ENCODE measurements at regions not wholly inside any gene's neighbourhood (a gene's known extent, or its start where the extent isn't known, plus 50 kb on each side); places are given as distances from the start of the nearest gene placed in this dataset.
A peak's percentile ranks its signal among the peaks of the same experiment; 100 is the strongest.

DNA sequence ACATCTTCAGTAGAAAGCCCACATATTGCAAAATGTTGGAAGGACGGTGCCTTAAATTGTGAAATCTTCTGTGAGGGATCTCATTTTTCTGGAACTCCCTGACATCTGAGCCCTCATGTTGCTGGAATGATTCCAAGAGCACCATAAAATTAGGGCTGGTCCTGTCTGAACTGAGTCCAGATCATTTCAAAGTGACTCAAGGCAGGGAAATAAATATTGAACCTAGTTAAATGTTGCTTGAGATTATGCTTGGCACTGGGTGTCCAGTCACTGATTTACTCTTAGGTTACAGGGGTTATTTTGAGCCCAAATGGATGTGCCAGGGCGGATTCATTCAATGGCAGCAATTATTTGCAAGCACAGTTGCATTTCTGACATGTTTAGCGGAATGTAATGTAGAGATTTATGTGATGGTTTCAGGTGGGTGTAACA is 437.0 kb downstream of the PIK3R1 start:
- no peaks in the 10 kb centered on the region for H3K4me1 ChIP-seq (ENCODE audit: low read depth)
- H3K27ac ChIP-seq = no peak overlapping the region
- DNase-seq (ENCODE audit: low read depth in 1 of 2, low spot score in 1 of 2) = peak in 1 of 2 donors; percentile 81
- no peaks in the 10 kb centered on the region for H3K27me3 ChIP-seq
- no peaks in the 10 kb centered on the region for H3K9me3 ChIP-seq (ENCODE audit: low read depth)
- H3K36me3 ChIP-seq = no peaks in the 10 kb centered on the region
- H3K4me3 ChIP-seq = no peak overlapping the region
- TF ChIP-seq, protein P1, sequence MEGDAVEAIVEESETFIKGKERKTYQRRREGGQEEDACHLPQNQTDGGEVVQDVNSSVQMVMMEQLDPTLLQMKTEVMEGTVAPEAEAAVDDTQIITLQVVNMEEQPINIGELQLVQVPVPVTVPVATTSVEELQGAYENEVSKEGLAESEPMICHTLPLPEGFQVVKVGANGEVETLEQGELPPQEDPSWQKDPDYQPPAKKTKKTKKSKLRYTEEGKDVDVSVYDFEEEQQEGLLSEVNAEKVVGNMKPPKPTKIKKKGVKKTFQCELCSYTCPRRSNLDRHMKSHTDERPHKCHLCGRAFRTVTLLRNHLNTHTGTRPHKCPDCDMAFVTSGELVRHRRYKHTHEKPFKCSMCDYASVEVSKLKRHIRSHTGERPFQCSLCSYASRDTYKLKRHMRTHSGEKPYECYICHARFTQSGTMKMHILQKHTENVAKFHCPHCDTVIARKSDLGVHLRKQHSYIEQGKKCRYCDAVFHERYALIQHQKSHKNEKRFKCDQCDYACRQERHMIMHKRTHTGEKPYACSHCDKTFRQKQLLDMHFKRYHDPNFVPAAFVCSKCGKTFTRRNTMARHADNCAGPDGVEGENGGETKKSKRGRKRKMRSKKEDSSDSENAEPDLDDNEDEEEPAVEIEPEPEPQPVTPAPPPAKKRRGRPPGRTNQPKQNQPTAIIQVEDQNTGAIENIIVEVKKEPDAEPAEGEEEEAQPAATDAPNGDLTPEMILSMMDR (IDR thresholded peaks at IDR 0.05; ENCODE audit: low read depth, low read length) = no peak

DNA sequence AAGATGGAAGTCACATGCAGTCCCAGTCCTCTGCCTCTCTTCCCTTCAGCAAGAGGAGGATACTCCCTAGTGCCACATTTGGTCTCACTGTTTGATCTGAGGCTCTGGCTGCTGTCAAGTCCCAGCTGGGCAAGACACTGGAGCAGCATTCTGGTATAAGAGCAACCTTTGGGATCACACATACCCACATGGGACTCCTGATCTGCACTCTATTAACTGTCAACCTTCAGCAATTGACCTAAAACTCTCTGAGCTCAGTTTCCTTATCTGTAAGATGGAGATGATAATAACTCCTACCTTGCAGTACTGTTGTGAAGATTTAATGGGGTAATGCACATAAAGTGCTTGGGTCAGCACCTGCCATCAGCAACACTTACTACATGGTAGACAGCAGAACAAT is 437.9 kb downstream of the PIK3R1 start:
- Histone ChIP-seq H3K27ac (no peak overlapping the region), H3K4me3 (no peak overlapping the region), H3K9me3 (ENCODE audit: low read depth) (no peaks in the 10 kb centered on the region), H3K36me3 (no peaks in the 10 kb centered on the region), H3K4me1 (ENCODE audit: low read depth) (no peaks in the 10 kb centered on the region), H3K27me3 (no peaks in the 10 kb centered on the region)
- TF ChIP-seq, protein P1 (IDR thresholded peaks at IDR 0.05; ENCODE audit: low read depth, low read length) = no peak
- no peak for DNase-seq (ENCODE audit: low read depth in 1 of 2, low spot score in 1 of 2)

DNA sequence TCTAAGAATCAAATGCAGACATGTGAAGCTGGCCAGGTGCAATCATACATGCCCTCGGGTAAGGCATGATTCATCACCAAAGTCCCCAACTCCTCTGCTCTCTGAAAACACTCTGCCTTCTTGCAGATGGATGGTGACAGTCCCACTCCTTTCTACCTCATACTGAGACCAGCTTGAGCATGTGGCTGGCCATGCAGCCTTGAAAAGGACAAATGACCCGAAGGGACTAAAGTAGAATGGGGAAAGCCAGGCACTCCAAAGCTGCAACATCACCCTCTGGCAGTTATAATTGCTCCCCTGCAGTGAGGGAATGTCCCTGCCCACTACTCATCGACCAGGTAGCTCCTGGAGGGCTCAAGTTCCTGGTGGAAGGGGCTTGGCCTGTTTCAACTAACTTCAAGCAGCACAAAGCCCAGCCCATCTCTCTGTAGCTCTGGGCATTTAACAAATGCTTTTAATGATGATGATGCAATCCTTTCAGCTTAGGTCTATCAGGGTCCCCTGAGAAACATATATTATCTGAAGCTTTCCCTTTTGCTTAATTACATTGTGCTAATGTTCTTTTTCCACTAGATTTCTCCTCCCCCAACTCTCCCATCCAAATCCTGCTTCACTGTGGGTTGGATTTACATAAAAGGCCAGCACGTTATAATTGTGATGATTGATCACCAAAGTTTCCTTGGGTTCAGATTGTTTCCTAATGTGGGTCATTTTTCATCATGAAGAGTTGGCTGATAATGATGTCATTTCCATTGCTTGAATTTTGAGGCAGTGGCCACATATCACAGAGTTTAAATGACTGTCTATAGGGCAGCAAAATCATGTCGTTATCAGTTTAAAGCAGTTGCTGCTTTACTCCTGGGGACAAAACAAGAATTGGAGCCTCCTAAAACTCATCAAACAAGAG is 436.5 kb upstream of the SLC30A5 start:
- Histone ChIP-seq H3K36me3 (no peaks in the 10 kb centered on the region), H3K27ac (no peak overlapping the region), H3K4me3 (no peak overlapping the region), H3K4me1 (ENCODE audit: low read depth) (no peaks in the 10 kb centered on the region), H3K9me3 (ENCODE audit: low read depth) (no peaks in the 10 kb centered on the region), H3K27me3 (no peaks in the 10 kb centered on the region)
- no peak for DNase-seq (ENCODE audit: low read depth in 1 of 2, low spot score in 1 of 2)
- TF ChIP-seq, protein P1 (IDR thresholded peaks at IDR 0.05; ENCODE audit: low read depth, low read length) = no peak

DNA sequence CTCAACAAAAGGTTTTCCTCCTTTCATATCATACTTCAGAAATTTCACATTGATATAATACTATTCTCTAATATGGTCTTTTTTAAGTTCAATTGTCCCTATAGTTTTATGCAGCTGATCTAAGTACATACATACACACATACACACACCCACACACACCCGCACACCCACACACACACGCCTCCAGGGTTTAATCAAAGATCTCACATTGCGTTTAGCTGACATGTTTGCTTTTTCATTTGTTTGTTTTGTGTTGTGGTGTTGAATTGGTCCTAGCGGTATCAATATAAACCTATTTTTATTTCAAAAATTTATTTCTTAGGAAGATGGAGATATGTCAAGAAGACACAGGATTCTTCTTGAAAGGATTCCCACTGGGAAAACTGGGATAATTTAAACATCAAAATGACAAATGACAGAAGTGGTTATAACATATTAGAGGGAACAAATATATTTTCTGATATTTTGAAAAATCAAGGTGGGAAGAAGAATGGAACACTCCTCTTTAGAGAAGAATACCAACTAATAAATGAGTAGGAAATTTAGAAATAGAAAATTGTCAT is 434.9 kb upstream of the SLC30A5 start:
- Histone ChIP-seq H3K27me3 (no peaks in the 10 kb centered on the region), H3K27ac (no peak overlapping the region), H3K4me3 (no peak overlapping the region), H3K4me1 (ENCODE audit: low read depth) (no peaks in the 10 kb centered on the region), H3K9me3 (ENCODE audit: low read depth) (no peaks in the 10 kb centered on the region), H3K36me3 (no peaks in the 10 kb centered on the region)
- TF ChIP-seq, protein P1 (IDR thresholded peaks at IDR 0.05; ENCODE audit: low read depth, low read length) = no peak
- DNase-seq (ENCODE audit: low read depth in 1 of 2, low spot score in 1 of 2) = no peak

DNA sequence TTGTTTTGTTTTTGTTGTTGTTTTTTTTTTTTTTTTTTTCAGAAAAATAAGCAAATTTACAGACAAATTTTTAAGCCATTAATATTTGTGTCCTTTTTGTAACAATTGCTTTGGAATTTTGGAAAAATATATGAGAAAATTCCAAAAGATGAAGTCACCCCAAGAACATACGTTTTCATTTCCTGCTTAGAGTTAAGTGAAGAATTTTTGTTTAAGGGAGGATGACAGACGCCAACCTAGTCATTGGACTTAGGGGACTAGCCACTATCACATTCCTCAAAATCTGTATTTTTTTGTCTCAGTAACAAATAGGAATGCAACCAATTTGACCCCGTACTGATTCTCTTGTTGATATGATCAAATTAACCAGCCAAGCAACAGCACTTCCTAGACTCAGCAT is 433.9 kb upstream of the SLC30A5 start:
- no peak for DNase-seq (ENCODE audit: low read depth in 1 of 2, low spot score in 1 of 2)
- Histone ChIP-seq H3K27me3 (no peaks in the 10 kb centered on the region), H3K36me3 (no peaks in the 10 kb centered on the region), H3K27ac (no peak overlapping the region), H3K4me1 (ENCODE audit: low read depth) (no peaks in the 10 kb centered on the region), H3K4me3 (no peak overlapping the region), H3K9me3 (ENCODE audit: low read depth) (no peaks in the 10 kb centered on the region)
- TF ChIP-seq, protein P1 (IDR thresholded peaks at IDR 0.05; ENCODE audit: low read depth, low read length) = no peak

Measured in cardiac muscle cell (in vitro differentiated cells and primary cell).